C4-2B (cell line): ENCODE measurements at regions not wholly inside any gene's neighbourhood (a gene's known extent, or its start where the extent isn't known, plus 50 kb on each side); places are given as distances from the start of the nearest gene placed in this dataset.

Source experiments
- ZFX ChIP-seq: fragments of 450-650 bp; IDR thresholded peaks from 2 replicates; pipeline ENCODE4 v1.6.1; 2017
- TF ChIP-seq, protein P1 (sequence below): fragments of 450-650 bp; conservative IDR thresholded peaks from 2 replicates; pipeline ENCODE4 v1.5.1; 2017; ENCODE audit warnings: mild to moderate bottlenecking

GRCh38 chr3:68620211-68620610 lies 312.1 kb downstream of the TAFA4 start:
- TF ChIP-seq, protein P1, sequence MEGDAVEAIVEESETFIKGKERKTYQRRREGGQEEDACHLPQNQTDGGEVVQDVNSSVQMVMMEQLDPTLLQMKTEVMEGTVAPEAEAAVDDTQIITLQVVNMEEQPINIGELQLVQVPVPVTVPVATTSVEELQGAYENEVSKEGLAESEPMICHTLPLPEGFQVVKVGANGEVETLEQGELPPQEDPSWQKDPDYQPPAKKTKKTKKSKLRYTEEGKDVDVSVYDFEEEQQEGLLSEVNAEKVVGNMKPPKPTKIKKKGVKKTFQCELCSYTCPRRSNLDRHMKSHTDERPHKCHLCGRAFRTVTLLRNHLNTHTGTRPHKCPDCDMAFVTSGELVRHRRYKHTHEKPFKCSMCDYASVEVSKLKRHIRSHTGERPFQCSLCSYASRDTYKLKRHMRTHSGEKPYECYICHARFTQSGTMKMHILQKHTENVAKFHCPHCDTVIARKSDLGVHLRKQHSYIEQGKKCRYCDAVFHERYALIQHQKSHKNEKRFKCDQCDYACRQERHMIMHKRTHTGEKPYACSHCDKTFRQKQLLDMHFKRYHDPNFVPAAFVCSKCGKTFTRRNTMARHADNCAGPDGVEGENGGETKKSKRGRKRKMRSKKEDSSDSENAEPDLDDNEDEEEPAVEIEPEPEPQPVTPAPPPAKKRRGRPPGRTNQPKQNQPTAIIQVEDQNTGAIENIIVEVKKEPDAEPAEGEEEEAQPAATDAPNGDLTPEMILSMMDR: no peak
- no peak for TF ChIP-seq ZFX
